Posterior vena cava (tissue), 2 donors: ENCODE measurements at regions not wholly inside any gene's neighbourhood (a gene's known extent, or its start where the extent isn't known, plus 50 kb on each side); places are given as distances from the start of the nearest gene placed in this dataset.

Experiments used
- DNase-seq: peaks from one replicate; pipeline ENCODE4 v3.0.0-alpha.2; 2020; ENCODE audit warnings: low spot score
- intact Hi-C, 2 donors: fragments of 100-400 bp; cut with DNase I; formaldehyde crosslinking; loops; one replicate each; pipeline versions ENCODE4 v1.14.1 to v1.14.2; 2022 to 2023
- donor health status: DM: yes; HTN: yes; CAD: no.
- donor health status: DM: yes; HTN: yes; CAD: no.

DNA sequence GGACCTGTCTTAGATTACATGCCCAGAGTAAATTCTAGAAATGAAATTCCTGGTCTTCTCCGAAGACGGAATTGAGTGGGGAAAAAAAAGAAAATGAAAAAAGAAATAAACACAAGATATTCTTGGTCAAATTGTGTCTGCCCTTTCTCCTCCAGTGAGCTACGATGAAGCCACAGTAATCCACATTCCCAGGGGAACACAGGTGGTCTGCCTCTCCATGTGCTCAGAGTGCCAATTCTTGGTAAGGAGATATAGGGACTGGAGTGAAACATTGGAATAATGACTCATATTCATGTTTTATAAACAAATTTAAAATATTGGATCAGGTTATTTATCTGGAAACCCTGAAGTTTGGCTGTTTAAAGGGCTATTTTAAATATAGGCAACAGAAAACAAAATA is 54.2 kb upstream of the MGST2 start:
- no peak for DNase-seq
- intact Hi-C loops: no loop called here

DNA sequence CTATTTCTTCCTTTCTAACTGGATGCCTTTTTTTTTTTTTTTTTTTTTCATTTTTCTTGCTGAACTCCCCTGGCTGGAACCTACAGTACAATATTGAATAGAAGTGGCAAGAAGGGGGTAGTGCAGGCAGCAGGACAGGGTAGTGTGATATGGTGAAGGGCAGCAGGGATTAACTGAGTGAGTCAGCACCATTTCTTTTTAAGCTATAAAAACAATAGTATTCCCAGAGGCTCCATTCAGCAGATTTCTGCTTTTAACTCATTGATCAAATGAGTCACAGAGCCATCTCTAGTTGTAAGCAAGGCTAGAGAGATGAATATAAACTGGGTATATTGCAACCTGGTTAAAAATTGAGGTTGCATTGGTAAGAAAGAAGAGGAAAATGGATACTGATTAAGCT is 53.6 kb upstream of the SETD7 start:
- intact Hi-C loops: loop anchor here (5.0 to 10.0 kb wide), 2 partner anchors 38 to 45 kb away; no protein-coding TSS in a partner anchor
- no peak for DNase-seq

DNA sequence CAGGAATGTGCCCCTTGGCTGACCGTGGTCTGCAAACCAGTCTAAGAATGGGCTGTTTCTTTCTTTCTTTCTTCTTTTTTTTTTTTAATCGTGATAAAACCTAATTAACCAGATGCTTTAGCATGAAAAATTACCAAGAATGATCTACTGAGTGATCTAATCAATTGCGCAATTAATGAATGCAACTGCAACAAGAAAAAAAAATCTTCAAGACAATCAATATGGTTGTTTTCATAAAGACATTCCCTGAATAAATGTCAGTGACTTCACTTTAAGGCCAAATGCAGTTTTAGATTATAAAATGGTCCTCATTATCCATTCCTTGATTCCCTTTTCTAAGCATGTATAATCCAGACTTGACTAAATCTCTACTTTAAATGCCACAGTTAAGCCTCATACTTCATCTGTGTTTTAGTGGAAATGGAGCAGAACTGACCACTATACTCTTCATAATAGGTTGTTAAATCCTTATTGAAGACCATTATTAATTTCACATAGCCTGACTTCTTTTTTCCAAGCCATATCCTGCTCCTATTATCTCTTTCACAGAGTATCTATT is 51.6 kb upstream of the SETD7 start:
- no peak for DNase-seq
- intact Hi-C loops: loop anchor here (5.0 to 10.0 kb wide), 2 partner anchors 40 to 47 kb away; no protein-coding TSS in a partner anchor

DNA sequence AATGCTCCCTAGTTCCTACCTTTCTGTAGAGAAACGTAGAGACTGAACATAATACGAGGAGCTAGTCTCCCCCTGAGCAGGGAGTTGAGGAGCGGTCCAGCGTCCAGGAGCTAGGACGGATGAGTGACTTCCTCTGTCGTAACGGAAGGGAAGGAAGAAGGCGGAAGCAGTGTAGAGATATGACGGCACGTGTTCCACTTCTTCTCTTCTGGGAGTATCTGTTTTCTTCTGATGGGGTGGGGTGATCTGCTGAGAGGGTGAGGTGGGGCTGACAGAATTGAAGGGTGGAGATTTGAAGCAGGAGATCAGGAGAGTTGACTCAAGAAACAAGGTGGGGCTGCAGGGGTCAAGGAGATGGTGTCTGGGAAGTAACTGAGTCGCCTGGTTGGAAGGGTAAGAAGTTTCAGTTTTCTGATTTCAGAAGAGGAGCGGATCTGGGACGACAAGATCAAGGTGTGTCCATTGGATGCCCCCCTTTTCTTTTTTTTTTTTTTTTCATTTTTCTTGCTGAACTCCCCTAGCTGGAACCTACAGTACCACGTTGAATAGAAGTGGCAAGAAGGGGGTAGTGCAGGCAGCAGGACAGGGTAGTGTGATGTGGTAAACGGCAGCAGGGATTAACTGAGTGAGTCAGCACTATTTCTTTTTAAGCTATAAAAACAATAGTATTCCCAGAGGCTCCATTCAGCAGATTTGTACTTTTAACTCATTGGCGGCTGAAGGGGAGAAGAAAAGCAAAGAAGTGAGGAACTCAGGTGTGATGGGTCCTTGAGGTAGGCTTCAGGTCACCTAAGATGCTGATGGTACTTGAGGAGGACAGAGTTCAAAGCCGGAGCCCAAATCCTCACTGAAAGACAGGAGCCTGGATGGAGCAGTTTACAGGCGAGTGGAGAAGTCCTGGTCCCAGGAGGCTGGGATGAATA is 50.8 kb upstream of the SETD7 start:
- DNase-seq: no peak
- intact Hi-C loops: loop anchor here (5.0 to 10.0 kb wide), 2 partner anchors 40 to 48 kb away; no protein-coding TSS in a partner anchor

DNA sequence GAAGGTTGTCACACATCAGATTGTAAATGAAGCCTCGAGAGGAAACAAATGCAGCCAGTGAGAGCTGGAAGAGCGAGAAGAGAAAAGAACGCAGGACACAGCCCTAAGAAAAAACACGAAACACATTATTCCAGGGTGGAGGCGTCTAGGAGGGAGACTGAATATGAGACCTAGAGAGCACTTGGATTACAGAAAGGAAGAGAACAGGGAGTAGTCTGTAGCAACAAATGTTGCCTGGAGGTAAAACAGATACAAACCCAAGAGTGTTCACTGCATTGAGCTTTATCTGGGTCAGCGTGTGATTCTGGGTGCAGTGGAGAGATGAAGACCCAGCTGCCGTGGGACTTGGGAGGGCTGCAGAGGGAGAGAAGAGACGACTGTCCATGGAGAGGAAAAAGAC is 50.1 kb upstream of the SETD7 start:
- intact Hi-C loops: loop anchor here (5.0 to 10.0 kb wide), 2 partner anchors 41 to 49 kb away; no protein-coding TSS in a partner anchor
- no peak for DNase-seq
